Testis (tissue), 2 donors: ENCODE measurements at regions not wholly inside any gene's neighbourhood (a gene's known extent, or its start where the extent isn't known, plus 50 kb on each side); places are given as distances from the start of the nearest gene placed in this dataset.

Source experiments
- DNase-seq: peaks from one replicate; pipeline ENCODE4 v3.0.0-alpha.2; 2019
- H3K27ac ChIP-seq, 2 donors: fragments of 200-600 bp; sonication (generic); one replicate each; pipeline ENCODE4 v1.5.1; 2019
- H3K27me3 ChIP-seq: fragments of 200-600 bp; sonication (generic); one replicate; pipeline ENCODE4 v1.5.1; 2019
- H3K36me3 ChIP-seq: fragments of 200-600 bp; sonication (generic); one replicate; pipeline ENCODE4 v1.5.1; 2017; ENCODE audit warnings: low read depth; ENCODE audit errors: missing control alignments
- H3K4me1 ChIP-seq: fragments of 200-600 bp; sonication (generic); one replicate; pipeline ENCODE4 v1.5.1; 2019
- H3K4me3 ChIP-seq, 2 donors: fragments of 200-600 bp; sonication (generic); one replicate each; pipeline ENCODE4 v1.5.1; 2017 to 2019
- H3K9me3 ChIP-seq: fragments of 200-600 bp; sonication (generic); one replicate; pipeline ENCODE4 v1.5.1; 2017
- CTCF ChIP-seq, 3 experiments: fragments of 450-650 bp in 2 of 3; fragments of 200-600 bp in 1 of 3; sonication (generic) in 1 of 3; IDR thresholded peaks; one replicate each; pipeline ENCODE4 v1.5.1; 2016 to 2019; ENCODE audit warnings: antibody characterized with exemption in 3 of 3, mild to moderate bottlenecking in 2 of 3, moderate library complexity in 1 of 3
- POLR2A ChIP-seq: fragments of 450-650 bp; IDR thresholded peaks from one replicate; pipeline ENCODE4 v1.6.1; 2017; ENCODE audit warnings: antibody characterized with exemption, mild to moderate bottlenecking, moderate library complexity
- WGBS, 2 donors: methylation state at CpG; one replicate each; pipeline ENCODE4 v1.1.5; 2018; 5-methylcytosine and 5-hydroxymethylcytosine counted together
- intact Hi-C: fragments of 100-400 bp; cut with DNase I; formaldehyde crosslinking; loops from one replicate; pipeline ENCODE4 v1.15.1; 2023; ENCODE audit warnings: low total_unique reads

GRCh38 chr17:53924530-53925455 is 102.1 kb downstream of the KIF2B start:
- Histone ChIP-seq H3K36me3 (no peaks in the 10 kb centered on the region), H3K27ac (peak overlapping the region in 1 of 2 donors; percentile 7), H3K4me3 (no peak overlapping the region), H3K4me1 (no peaks in the 10 kb centered on the region), H3K9me3 (no peaks in the 10 kb centered on the region), H3K27me3 (no peaks in the 10 kb centered on the region)
- DNase-seq: no peak
- intact Hi-C loops: no loop called here
- TF ChIP-seq CTCF (IDR thresholded peaks at IDR 0.05) (no peak), POLR2A (no peak)
- 28 to 45% methylated on average over 4 of the region's 4 CpGs for WGBS, 2 donors

- no peaks in the 10 kb centered on the region for H3K4me1 ChIP-seq
- H3K4me3 ChIP-seq: no peak overlapping the region
- no peaks in the 10 kb centered on the region for H3K9me3 ChIP-seq
- no peak for TF ChIP-seq CTCF (IDR thresholded peaks at IDR 0.05)
- TF ChIP-seq POLR2A: no peak
- no peak overlapping the region for H3K27ac ChIP-seq
- H3K27me3 ChIP-seq: no peaks in the 10 kb centered on the region
- H3K36me3 ChIP-seq: no peaks in the 10 kb centered on the region
- 61% methylated on average over 2 of the region's 2 CpGs; no CpG with 5 or more reads in 1 of the 2 donors for WGBS, 2 donors
- no peak for DNase-seq
- intact Hi-C loops: no loop called here
These were observed 109.7 kb downstream of the KIF2B start for GRCh38 chr17:53932386-53932785.

- Histone ChIP-seq H3K36me3 (no peaks in the 10 kb centered on the region), H3K27ac (no peak overlapping the region), H3K27me3 (no peaks in the 10 kb centered on the region), H3K4me3 (no peak overlapping the region), H3K4me1 (no peaks in the 10 kb centered on the region), H3K9me3 (no peaks in the 10 kb centered on the region)
- WGBS, 2 donors: 62 to 67% methylated on average over 2 of the region's 2 CpGs
- intact Hi-C loops: no loop called here
- DNase-seq: no peak
- TF ChIP-seq POLR2A (no peak), CTCF (IDR thresholded peaks at IDR 0.05) (no peak)
These were observed 112.2 kb downstream of the KIF2B start for GRCh38 chr17:53934931-53935330.

GRCh38 chr17:53941231-53941630 is 118.5 kb downstream of the KIF2B start:
- H3K4me3 ChIP-seq: no peak overlapping the region
- H3K27ac ChIP-seq: no peak overlapping the region
- DNase-seq: no peak
- H3K36me3 ChIP-seq: no peaks in the 10 kb centered on the region
- TF ChIP-seq CTCF (IDR thresholded peaks at IDR 0.05): no peak
- no peak for TF ChIP-seq POLR2A
- H3K4me1 ChIP-seq: no peaks in the 10 kb centered on the region
- H3K27me3 ChIP-seq: no peaks in the 10 kb centered on the region
- H3K9me3 ChIP-seq: no peaks in the 10 kb centered on the region
- intact Hi-C loops: no loop called here

GRCh38 chr17:53942436-53942835 is 119.7 kb downstream of the KIF2B start:
- H3K9me3 ChIP-seq: no peaks in the 10 kb centered on the region
- H3K27ac ChIP-seq: no peak overlapping the region
- DNase-seq: no peak
- H3K27me3 ChIP-seq: no peaks in the 10 kb centered on the region
- 76 to 79% methylated on average over 1 of the region's 1 CpG for WGBS, 2 donors
- no peak overlapping the region for H3K4me3 ChIP-seq
- TF ChIP-seq CTCF (IDR thresholded peaks at IDR 0.05) (no peak), POLR2A (no peak)
- no peaks in the 10 kb centered on the region for H3K4me1 ChIP-seq
- H3K36me3 ChIP-seq: no peaks in the 10 kb centered on the region
- intact Hi-C loops: no loop called here
